ENCODE measurements at regions not wholly inside any gene's neighbourhood (a gene's known extent, or its start where the extent isn't known, plus 50 kb on each side); places are given as distances from the start of the nearest gene placed in this dataset.

DNA sequence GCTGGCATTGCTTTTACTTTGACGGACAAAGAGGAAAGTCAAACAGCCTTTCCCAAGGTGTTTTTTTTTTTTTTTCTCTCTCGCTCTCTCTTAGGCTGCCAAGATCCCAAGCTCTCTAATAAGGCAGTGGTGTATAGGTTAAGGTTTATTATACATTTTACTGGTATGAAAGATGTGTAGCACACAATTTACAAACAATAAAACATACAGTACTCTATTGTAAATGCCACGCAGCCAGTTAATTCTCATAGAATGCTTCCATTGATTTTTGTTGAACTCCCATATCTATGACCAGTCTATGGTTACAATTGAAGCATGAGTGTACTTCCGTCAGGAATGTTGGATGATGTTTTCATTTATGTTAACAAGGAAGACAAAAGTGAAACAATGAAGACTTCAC lies 106.4 kb upstream of the GSC start:
- Histone ChIP-seq H2BK5ac (ENCODE audit: low read depth, low read length) (no peak overlapping the region), H2AK5ac (ENCODE audit: low read depth, low read length) (no peak overlapping the region), H4K5ac (ENCODE audit: insufficient read length, low read depth, low read length) (no peak overlapping the region), H3K14ac (ENCODE audit: insufficient read length) (no peak overlapping the region), H3K56ac (replicated peaks; ENCODE audit: insufficient read length, low read depth, low read length) (no peak overlapping the region), H3K79me1 (ENCODE audit: low read depth, low read length) (no peaks in the 10 kb centered on the region), H3K18ac (ENCODE audit: extremely low read depth, low read length) (no peak overlapping the region), H2BK20ac (ENCODE audit: low read length) (no peak overlapping the region), H2BK15ac (ENCODE audit: low read length) (no peak overlapping the region), H3K23ac (ENCODE audit: insufficient read length) (no peak overlapping the region), H4K8ac (ENCODE audit: extremely low read depth, insufficient read depth, low read length) (no peak overlapping the region), H3K4me1 (replicated peaks in 1 of 4; ENCODE audit: control insufficient read depth in 3 of 4, insufficient read depth in 4 of 4, low read length in 3 of 4) (no peaks in the 10 kb centered on the region), H3K27me3 (replicated peaks in 1 of 4; ENCODE audit: control insufficient read depth in 3 of 4, extremely low read depth in 1 of 4, insufficient read depth in 3 of 4, low read length in 3 of 4) (no peaks in the 10 kb centered on the region; a peak in 1 of 7 replicates), H3K4me2 (ENCODE audit: insufficient read depth in 1 of 2, low read depth in 2 of 2, low read length in 2 of 2) (no peak overlapping the region), H3K79me2 (ENCODE audit: control insufficient read depth in 1 of 2, insufficient read depth in 2 of 2, low read length in 2 of 2) (no peaks in the 10 kb centered on the region), H2BK12ac (ENCODE audit: low read depth, low read length) (no peak overlapping the region), H3K4me3 (ENCODE audit: extremely low read depth in 1 of 4, insufficient read depth in 2 of 4, low read depth in 3 of 4, low read length in 4 of 4) (no peak overlapping the region), H3K27ac (ENCODE audit: low read depth, low read length) (no peak overlapping the region), H2AFZ (ENCODE audit: low read length) (no peak overlapping the region), H3K4ac (replicated peaks; ENCODE audit: insufficient read length, low read depth, low read length) (no peak overlapping the region), H3K23me2 (ENCODE audit: low read depth, low read length) (0 out of 2 replicates have a peak, but pooled peaks cover 2% of the 10 kb centered on the region), H3K36me3 (ENCODE audit: control insufficient read depth in 2 of 4, insufficient read depth in 4 of 4, low read length in 3 of 4) (no peaks in the 10 kb centered on the region), H4K20me1 (replicated peaks in 1 of 2; ENCODE audit: control insufficient read depth in 1 of 2, insufficient read depth in 2 of 2, low read length in 2 of 2) (no peaks in the 10 kb centered on the region), H2BK120ac (replicated peaks; ENCODE audit: low read depth, low read length) (no peak overlapping the region), H4K91ac (replicated peaks; ENCODE audit: insufficient read length, low read length) (no peak overlapping the region), H3K9me3 (ENCODE audit: insufficient read depth in 2 of 2, low read depth in 1 of 2, low read length in 1 of 2) (no peaks in the 10 kb centered on the region), H3K9ac (replicated peaks in 1 of 4; ENCODE audit: extremely low read depth in 1 of 4, low read depth in 3 of 4, low read length in 3 of 4) (no peak overlapping the region)
- TF ChIP-seq RAD21 (IDR thresholded peaks at IDR 0.05 in 1 of 2, conservative IDR thresholded peaks at IDR 0.05 in 1 of 2; ENCODE audit: low read depth in 2 of 2, low read length in 2 of 2) (no peak), YY1 (IDR thresholded peaks at IDR 0.05; ENCODE audit: low read depth, low read length) (no peak), CEBPB (IDR thresholded peaks at IDR 0.05; ENCODE audit: low read depth, low read length) (no peak), POLR2AphosphoS5 (IDR thresholded peaks at IDR 0.05; ENCODE audit: low read depth, low read length) (no peak), HDAC6 (IDR thresholded peaks at IDR 0.05; ENCODE audit: low read depth, low read length) (no peak), CREB1 (IDR thresholded peaks at IDR 0.05) (no peak), RNF2 (IDR thresholded peaks at IDR 0.05; ENCODE audit: borderline replicate concordance, low read depth, low read length, missing control alignments, poor library complexity, severe bottlenecking) (no peak), TBP (IDR thresholded peaks at IDR 0.05; ENCODE audit: low read depth, low read length) (no peak), NRF1 (IDR thresholded peaks at IDR 0.05; ENCODE audit: low read depth, low read length) (no peak), POLR2A (IDR thresholded peaks at IDR 0.05; ENCODE audit: control extremely low read depth in 1 of 2, low read depth in 2 of 2, low read length in 2 of 2) (no peak), KDM1A (IDR thresholded peaks at IDR 0.05; ENCODE audit: borderline replicate concordance, low read length) (no peak), GABPA (IDR thresholded peaks at IDR 0.05; ENCODE audit: borderline replicate concordance, insufficient read depth, low read length) (no peak), NANOG (IDR thresholded peaks at IDR 0.05; ENCODE audit: insufficient read depth, low read depth, low read length, poor library complexity, severe bottlenecking) (no peak), ZNF274 (IDR thresholded peaks at IDR 0.05; ENCODE audit: borderline replicate concordance, extremely low read depth, low read length) (no peak)
- TF ChIP-seq, protein P1, sequence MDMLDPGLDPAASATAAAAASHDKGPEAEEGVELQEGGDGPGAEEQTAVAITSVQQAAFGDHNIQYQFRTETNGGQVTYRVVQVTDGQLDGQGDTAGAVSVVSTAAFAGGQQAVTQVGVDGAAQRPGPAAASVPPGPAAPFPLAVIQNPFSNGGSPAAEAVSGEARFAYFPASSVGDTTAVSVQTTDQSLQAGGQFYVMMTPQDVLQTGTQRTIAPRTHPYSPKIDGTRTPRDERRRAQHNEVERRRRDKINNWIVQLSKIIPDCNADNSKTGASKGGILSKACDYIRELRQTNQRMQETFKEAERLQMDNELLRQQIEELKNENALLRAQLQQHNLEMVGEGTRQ (IDR thresholded peaks at IDR 0.05; ENCODE audit: low read length): no peak
- DNase-seq (ENCODE audit: low read depth in 1 of 2, low spot score in 2 of 2): no peak
- POLR2A ChIA-PET (ENCODE audit: partially characterized antibody): no interaction called here
- CTCF ChIA-PET (ENCODE audit: partially characterized antibody): no interaction called here
- FAIRE-seq: no peak
- WGBS, 2 experiments (ENCODE audit: extremely low coverage in 1 of 2, insufficient coverage in 1 of 2, insufficient read length in 1 of 2, insufficient replicate concordance in 2 of 2, low coverage in 1 of 2, low lambda C conversion rate in 2 of 2, missing lambda C conversion rate in 1 of 2): 81% methylated on average over 4 of the region's 4 CpGs; no CpG with 5 or more reads in 1 of the 2 experiments

Data from H1 (cell line).